ENCODE measurements at regions not wholly inside any gene's neighbourhood (a gene's known extent, or its start where the extent isn't known, plus 50 kb on each side); places are given as distances from the start of the nearest gene placed in this dataset.

DNA sequence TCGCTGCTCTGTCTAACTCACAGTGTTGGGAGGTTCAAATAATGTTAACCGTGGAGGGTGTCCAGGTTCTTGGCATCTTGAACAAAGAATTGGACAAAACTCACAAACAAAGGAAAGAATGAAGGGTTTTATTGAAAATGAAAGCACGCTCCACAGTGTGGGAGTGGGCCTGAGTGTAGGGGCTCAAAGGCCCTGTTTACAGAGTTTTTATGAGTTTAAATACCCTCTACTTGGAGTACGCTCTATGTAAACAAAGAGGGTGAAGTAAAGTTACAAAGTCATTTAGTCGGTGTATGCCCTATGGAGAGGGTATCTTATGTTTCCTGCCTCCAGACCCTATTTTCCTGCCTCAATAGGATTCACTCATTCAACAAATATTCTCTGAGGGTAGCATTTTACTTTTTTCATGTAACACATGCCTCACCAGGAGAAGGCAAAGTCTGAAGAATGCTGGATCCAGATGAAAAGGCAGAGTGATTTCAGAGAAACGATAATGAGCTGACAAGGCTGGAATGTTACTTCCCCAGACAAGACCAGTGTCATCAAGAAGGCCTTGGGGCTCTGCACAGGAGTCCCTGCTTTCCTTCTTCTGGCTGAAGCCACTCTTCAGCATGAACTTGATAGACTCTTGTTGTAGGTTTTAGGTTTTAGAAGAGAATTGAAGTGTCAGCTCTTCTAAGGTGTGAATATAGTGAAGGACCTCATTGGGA, 163.6 kb downstream of the FAM43A start:
- H2AFZ ChIP-seq (ENCODE audit: low read depth, low read length), result no peak overlapping the region
- no peaks in the 10 kb centered on the region for H4K20me1 ChIP-seq (ENCODE audit: insufficient read depth, low read length)
- no peaks in the 10 kb centered on the region for H3K79me2 ChIP-seq (ENCODE audit: insufficient read depth, low read length)
- no peak overlapping the region for H3K4me2 ChIP-seq (ENCODE audit: insufficient read depth, low read length)
- H3K9ac ChIP-seq (ENCODE audit: low read depth, low read length), result no peak overlapping the region
- H3K27ac ChIP-seq (ENCODE audit: low read length), result no peak overlapping the region
- TF ChIP-seq, protein P1, sequence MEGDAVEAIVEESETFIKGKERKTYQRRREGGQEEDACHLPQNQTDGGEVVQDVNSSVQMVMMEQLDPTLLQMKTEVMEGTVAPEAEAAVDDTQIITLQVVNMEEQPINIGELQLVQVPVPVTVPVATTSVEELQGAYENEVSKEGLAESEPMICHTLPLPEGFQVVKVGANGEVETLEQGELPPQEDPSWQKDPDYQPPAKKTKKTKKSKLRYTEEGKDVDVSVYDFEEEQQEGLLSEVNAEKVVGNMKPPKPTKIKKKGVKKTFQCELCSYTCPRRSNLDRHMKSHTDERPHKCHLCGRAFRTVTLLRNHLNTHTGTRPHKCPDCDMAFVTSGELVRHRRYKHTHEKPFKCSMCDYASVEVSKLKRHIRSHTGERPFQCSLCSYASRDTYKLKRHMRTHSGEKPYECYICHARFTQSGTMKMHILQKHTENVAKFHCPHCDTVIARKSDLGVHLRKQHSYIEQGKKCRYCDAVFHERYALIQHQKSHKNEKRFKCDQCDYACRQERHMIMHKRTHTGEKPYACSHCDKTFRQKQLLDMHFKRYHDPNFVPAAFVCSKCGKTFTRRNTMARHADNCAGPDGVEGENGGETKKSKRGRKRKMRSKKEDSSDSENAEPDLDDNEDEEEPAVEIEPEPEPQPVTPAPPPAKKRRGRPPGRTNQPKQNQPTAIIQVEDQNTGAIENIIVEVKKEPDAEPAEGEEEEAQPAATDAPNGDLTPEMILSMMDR (IDR thresholded peaks at IDR 0.05; ENCODE audit: borderline replicate concordance, extremely low read depth, low read length, poor library complexity, severe bottlenecking), result no peak
- no peak for TF ChIP-seq EZH2 (IDR thresholded peaks at IDR 0.05; ENCODE audit: borderline replicate concordance, low read depth, low read length, severe bottlenecking)
- ATAC-seq (ENCODE audit: insufficient read depth, low read depth), result no peak
- no peaks in the 10 kb centered on the region for H3K36me3 ChIP-seq (ENCODE audit: insufficient read depth, low read length)
- H3K27me3 ChIP-seq (ENCODE audit: insufficient read depth, low read length, poor library complexity), result peaks cover 9% of the 10 kb centered on the region
- H3K4me3 ChIP-seq (ENCODE audit: low read depth in 1 of 2, low read length in 2 of 2), result no peak overlapping the region
- H3K9me3 ChIP-seq (ENCODE audit: insufficient read depth, low read length, severe bottlenecking), result no peaks in the 10 kb centered on the region
- no peak for DNase-seq
- H3K4me1 ChIP-seq (ENCODE audit: insufficient read depth, low read length), result no peaks in the 10 kb centered on the region

DNA sequence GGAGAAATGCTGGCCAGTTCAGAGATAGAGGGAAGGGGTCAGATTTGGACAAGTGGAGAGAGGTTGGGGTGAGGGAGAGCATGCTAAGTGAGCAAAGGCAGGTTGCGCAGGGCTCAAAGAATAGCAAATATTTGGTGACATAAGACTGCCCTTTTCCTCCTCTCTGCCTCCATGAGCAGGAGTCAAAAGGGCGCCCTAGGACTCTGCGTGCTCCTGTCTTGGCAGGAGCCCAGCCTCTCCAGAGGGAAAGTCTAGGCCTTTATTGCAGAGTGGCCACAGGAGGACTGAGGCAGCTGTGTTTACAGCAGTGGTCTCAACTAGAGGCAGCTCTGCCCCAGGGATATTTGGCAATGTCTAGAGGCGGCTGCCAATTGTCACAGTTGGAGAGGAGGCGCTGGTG, 165.6 kb downstream of the FAM43A start:
- no peaks in the 10 kb centered on the region for H3K36me3 ChIP-seq (ENCODE audit: insufficient read depth, low read length)

DNA sequence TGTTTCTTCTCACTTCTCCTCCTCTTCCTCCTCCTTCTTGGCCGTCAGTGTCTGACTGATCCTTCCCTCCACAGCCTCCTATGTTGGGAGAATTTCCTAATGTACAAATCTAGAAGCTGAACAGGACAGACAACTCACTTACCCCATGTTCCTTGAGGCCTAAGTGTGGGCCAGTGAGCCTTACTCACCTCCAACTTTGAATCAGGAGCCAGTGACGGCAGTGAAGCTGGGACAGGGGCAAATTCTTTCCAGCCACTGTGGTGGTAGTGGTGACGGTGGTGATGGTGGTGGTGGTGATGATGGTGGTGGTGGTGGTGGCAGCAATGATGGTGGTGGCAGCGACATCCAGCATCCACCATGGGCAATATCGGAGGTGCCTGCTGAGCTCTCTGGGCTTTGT, 166.3 kb downstream of the FAM43A start:
- Histone ChIP-seq H3K27me3 (ENCODE audit: insufficient read depth, low read length, poor library complexity) (peaks cover 23% of the 10 kb centered on the region), H3K9ac (ENCODE audit: low read depth, low read length) (no peak overlapping the region), H4K20me1 (ENCODE audit: insufficient read depth, low read length) (no peaks in the 10 kb centered on the region), H3K36me3 (ENCODE audit: insufficient read depth, low read length) (no peaks in the 10 kb centered on the region), H3K27ac (ENCODE audit: low read length) (no peak overlapping the region), H3K4me2 (ENCODE audit: insufficient read depth, low read length) (no peak overlapping the region), H3K4me1 (ENCODE audit: insufficient read depth, low read length) (no peaks in the 10 kb centered on the region), H3K4me3 (ENCODE audit: low read depth in 1 of 2, low read length in 2 of 2) (no peak overlapping the region), H3K79me2 (ENCODE audit: insufficient read depth, low read length) (no peaks in the 10 kb centered on the region), H3K9me3 (ENCODE audit: insufficient read depth, low read length, severe bottlenecking) (no peaks in the 10 kb centered on the region), H2AFZ (ENCODE audit: low read depth, low read length) (no peak overlapping the region)
- no peak for DNase-seq
- no peak for ATAC-seq (ENCODE audit: insufficient read depth, low read depth)
- no peak for TF ChIP-seq EZH2 (IDR thresholded peaks at IDR 0.05; ENCODE audit: borderline replicate concordance, low read depth, low read length, severe bottlenecking)
- TF ChIP-seq, protein P1 (IDR thresholded peaks at IDR 0.05; ENCODE audit: borderline replicate concordance, extremely low read depth, low read length, poor library complexity, severe bottlenecking), result no peak

More for the DNA sequence above, 165.6 kb downstream of the FAM43A start:
- no peaks in the 10 kb centered on the region for H3K4me1 ChIP-seq (ENCODE audit: insufficient read depth, low read length)
- ATAC-seq (ENCODE audit: insufficient read depth, low read depth) (no peak), DNase-seq (no peak)
- H3K9me3 ChIP-seq (ENCODE audit: insufficient read depth, low read length, severe bottlenecking), result no peaks in the 10 kb centered on the region
- TF ChIP-seq, protein P1 (IDR thresholded peaks at IDR 0.05; ENCODE audit: borderline replicate concordance, extremely low read depth, low read length, poor library complexity, severe bottlenecking), result no peak
- TF ChIP-seq EZH2 (IDR thresholded peaks at IDR 0.05; ENCODE audit: borderline replicate concordance, low read depth, low read length, severe bottlenecking), result no peak
- no peak overlapping the region for H3K27ac ChIP-seq (ENCODE audit: low read length)
- H3K4me3 ChIP-seq (ENCODE audit: low read depth in 1 of 2, low read length in 2 of 2), result no peak overlapping the region
- H2AFZ ChIP-seq (ENCODE audit: low read depth, low read length), result no peak overlapping the region
- no peak overlapping the region for H3K4me2 ChIP-seq (ENCODE audit: insufficient read depth, low read length)
- no peaks in the 10 kb centered on the region for H3K79me2 ChIP-seq (ENCODE audit: insufficient read depth, low read length)
- no peaks in the 10 kb centered on the region for H4K20me1 ChIP-seq (ENCODE audit: insufficient read depth, low read length)
- H3K27me3 ChIP-seq (ENCODE audit: insufficient read depth, low read length, poor library complexity), result peaks cover 19% of the 10 kb centered on the region
- no peak overlapping the region for H3K9ac ChIP-seq (ENCODE audit: low read depth, low read length)
